Parathyroid adenoma (tissue), 2 donors: ENCODE measurements at regions not wholly inside any gene's neighbourhood (a gene's known extent, or its start where the extent isn't known, plus 50 kb on each side); places are given as distances from the start of the nearest gene placed in this dataset.

ENCODE experiments used
- H2AFZ ChIP-seq: fragments of 300-600 bp; sonication (generic); one replicate; pipeline ENCODE4 v1.7.0; 2017; ENCODE audit warnings: antibody characterized with exemption, mild to moderate bottlenecking
- H3K27ac ChIP-seq: fragments of 300-600 bp; sonication (generic); one replicate; pipeline ENCODE4 v1.7.0; 2017
- H3K27me3 ChIP-seq: fragments of 300-600 bp; sonication (generic); one replicate; pipeline ENCODE4 v1.7.0; 2017; ENCODE audit warnings: low read length; ENCODE audit not compliant: control insufficient read depth, insufficient read depth
- H3K36me3 ChIP-seq: fragments of 300-600 bp; sonication (generic); one replicate; pipeline ENCODE4 v1.7.0; 2017; ENCODE audit warnings: low read length; ENCODE audit not compliant: control insufficient read depth, insufficient read depth
- H3K4me1 ChIP-seq: fragments of 300-600 bp; sonication (generic); one replicate; pipeline ENCODE4 v1.7.0; 2017; ENCODE audit warnings: control low read depth
- H3K4me2 ChIP-seq: fragments of 300-600 bp; sonication (generic); one replicate; pipeline ENCODE4 v1.7.0; 2017; ENCODE audit warnings: low read length
- H3K4me3 ChIP-seq: fragments of 300-600 bp; sonication (generic); one replicate; pipeline ENCODE4 v1.7.0; 2017; ENCODE audit warnings: low read depth, low read length
- H3K79me2 ChIP-seq: fragments of 300-600 bp; sonication (generic); one replicate; pipeline ENCODE4 v1.7.0; 2017; ENCODE audit warnings: control low read depth
- H3K9ac ChIP-seq: fragments of 300-600 bp; sonication (generic); one replicate; pipeline ENCODE4 v1.7.0; 2017; ENCODE audit warnings: mild to moderate bottlenecking
- H3K9me3 ChIP-seq: fragments of 300-600 bp; sonication (generic); one replicate; pipeline ENCODE4 v1.7.0; 2017; ENCODE audit warnings: low read length; ENCODE audit not compliant: control insufficient read depth
- CTCF ChIP-seq: fragments of 300-600 bp; sonication (generic); IDR thresholded peaks from one replicate; pipeline ENCODE4 v1.7.0; 2017; ENCODE audit warnings: antibody characterized with exemption, mild to moderate bottlenecking
- donor health status: primary hyperparathyroidism.

GRCh38 chr2:121858369-121858768, 102.9 kb downstream of the TSN start:
- no peak for TF ChIP-seq CTCF
- H3K36me3 ChIP-seq, result no peaks in the 10 kb centered on the region
- H2AFZ ChIP-seq, result no peak overlapping the region
- H3K4me2 ChIP-seq, result no peak overlapping the region
- no peak overlapping the region for H3K9ac ChIP-seq
- H3K4me3 ChIP-seq, result no peak overlapping the region
- no peaks in the 10 kb centered on the region for H3K79me2 ChIP-seq
- no peaks in the 10 kb centered on the region for H3K4me1 ChIP-seq
- no peaks in the 10 kb centered on the region for H3K9me3 ChIP-seq
- H3K27ac ChIP-seq, result no peak overlapping the region
- H3K27me3 ChIP-seq, result no peaks in the 10 kb centered on the region

DNA sequence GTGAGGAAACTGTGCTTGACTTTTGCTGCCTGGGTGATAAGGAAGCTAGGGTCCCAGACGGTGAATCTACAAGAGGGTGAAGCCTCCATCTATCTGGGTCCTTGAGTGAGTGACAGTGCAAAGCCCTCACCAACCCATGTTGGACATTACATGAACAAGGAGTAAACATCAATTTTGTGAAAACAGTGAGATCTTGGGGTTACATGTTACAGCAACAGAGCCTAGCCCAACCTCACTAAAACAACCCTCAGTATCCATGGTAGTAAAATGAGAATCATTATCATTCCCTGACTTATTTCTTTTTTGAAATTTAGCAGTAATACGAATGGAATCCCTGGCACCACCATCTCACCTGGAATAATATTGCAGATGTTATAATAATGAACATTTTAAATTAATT, 103.4 kb downstream of the TSN start:
- H3K4me3 ChIP-seq, result no peak overlapping the region
- no peaks in the 10 kb centered on the region for H3K4me1 ChIP-seq
- no peak overlapping the region for H3K27ac ChIP-seq
- no peak overlapping the region for H2AFZ ChIP-seq
- no peak for TF ChIP-seq CTCF
- H3K9me3 ChIP-seq, result no peaks in the 10 kb centered on the region
- no peaks in the 10 kb centered on the region for H3K27me3 ChIP-seq
- no peak overlapping the region for H3K4me2 ChIP-seq
- no peaks in the 10 kb centered on the region for H3K36me3 ChIP-seq
- no peaks in the 10 kb centered on the region for H3K79me2 ChIP-seq
- no peak overlapping the region for H3K9ac ChIP-seq

GRCh38 chr2:121860033-121860757, 104.7 kb downstream of the TSN start:
- H3K36me3 ChIP-seq, result no peaks in the 10 kb centered on the region
- no peak overlapping the region for H3K4me3 ChIP-seq
- H2AFZ ChIP-seq, result no peak overlapping the region
- H3K4me2 ChIP-seq, result no peak overlapping the region
- TF ChIP-seq CTCF, result no peak
- H3K9ac ChIP-seq, result no peak overlapping the region
- H3K9me3 ChIP-seq, result no peaks in the 10 kb centered on the region
- no peaks in the 10 kb centered on the region for H3K4me1 ChIP-seq
- H3K27me3 ChIP-seq, result no peaks in the 10 kb centered on the region
- H3K79me2 ChIP-seq, result no peaks in the 10 kb centered on the region
- H3K27ac ChIP-seq, result no peak overlapping the region

- H3K4me2 ChIP-seq, result no peak overlapping the region
- no peak overlapping the region for H3K27ac ChIP-seq
- H3K79me2 ChIP-seq, result no peaks in the 10 kb centered on the region
- no peaks in the 10 kb centered on the region for H3K27me3 ChIP-seq
- no peak overlapping the region for H2AFZ ChIP-seq
- no peak overlapping the region for H3K4me3 ChIP-seq
- no peaks in the 10 kb centered on the region for H3K36me3 ChIP-seq
- H3K4me1 ChIP-seq, result no peaks in the 10 kb centered on the region
- no peaks in the 10 kb centered on the region for H3K9me3 ChIP-seq
- no peak overlapping the region for H3K9ac ChIP-seq
- no peak for TF ChIP-seq CTCF
These were observed 105.3 kb downstream of the TSN start for GRCh38 chr2:121860758-121861227.

DNA sequence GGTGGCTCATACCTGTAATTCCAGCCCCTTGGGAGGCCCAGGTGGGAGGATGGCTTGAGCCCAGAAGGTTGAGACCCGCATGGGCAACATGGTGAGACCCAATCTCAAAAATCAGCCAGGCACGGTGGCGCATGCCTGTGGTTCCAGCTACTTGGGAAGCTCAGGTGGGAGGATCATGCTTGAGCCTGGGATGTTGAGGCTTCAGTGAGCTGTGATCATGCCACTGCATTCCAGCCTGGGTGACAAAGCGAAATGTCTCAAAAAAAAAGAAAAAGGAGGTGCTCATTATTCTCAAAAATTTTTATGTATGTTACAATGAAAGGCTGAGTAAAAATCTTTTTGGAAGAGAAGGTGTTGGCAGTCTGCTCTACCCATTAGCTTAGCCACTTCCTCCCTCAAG, 106.8 kb downstream of the TSN start:
- Histone ChIP-seq H3K4me1 (no peaks in the 10 kb centered on the region), H3K4me3 (no peak overlapping the region), H3K9ac (no peak overlapping the region), H3K36me3 (no peaks in the 10 kb centered on the region), H3K27me3 (no peaks in the 10 kb centered on the region), H3K9me3 (no peaks in the 10 kb centered on the region), H3K27ac (no peak overlapping the region), H3K4me2 (no peak overlapping the region), H2AFZ (no peak overlapping the region), H3K79me2 (no peaks in the 10 kb centered on the region)
- no peak for TF ChIP-seq CTCF
